HepG2 (cell line): ENCODE measurements at regions not wholly inside any gene's neighbourhood (a gene's known extent, or its start where the extent isn't known, plus 50 kb on each side); places are given as distances from the start of the nearest gene placed in this dataset.
A peak's percentile ranks its signal among the peaks of the same experiment; 100 is the strongest.

Experiments
- ATAC-seq: fragments of 200-7000 bp; cut with Tn5 transposase; 3 replicates; pipeline ENCODE4 v1.9.1; 2020; ENCODE audit warnings: mild to moderate bottlenecking, moderate library complexity
- BruUV-seq: library from RNA; stranded (reverse); fragments of 400-500 nt; replicated peaks from 2 replicates; lab custom pipeline; 2021; lab: Mats Ljungman, UMichigan
- CTCF ChIA-PET: fragments of 300-600 bp; formaldehyde crosslinking; extraction: SDS; loops from one replicate; lab custom pipeline; 2021; ENCODE audit warnings: low total read pairs, inconsistent platforms, low intra/inter-chr PET ratio; lab: Yijun Ruan, JAX
- POLR2A ChIA-PET: fragments of 350-600 bp; sonication (Branson Sonifier 250); formaldehyde crosslinking; loops from one replicate; lab custom pipeline; 2020; ENCODE audit warnings: antibody characterized with exemption, inconsistent platforms; lab: Yijun Ruan, JAX
- DNase-seq: peaks from one replicate; pipeline ENCODE4 v3.0.0-alpha.2; 2015; ENCODE audit warnings: low spot score
- FAIRE-seq: peaks from 3 replicates; lab custom pipeline; 2011; peaks lifted over from hg19 to GRCh38; lab: Jason Lieb, UNC
- H2AFZ ChIP-seq: one replicate; pipeline ENCODE4 v1.6.1; 2011; ENCODE audit warnings: low read length, inconsistent platforms
- H3K27ac ChIP-seq: fragments of 300-600 bp; 3 replicates; pipeline ENCODE4 v1.8.0; 2011; ENCODE audit warnings: mixed run types, mild to moderate bottlenecking, mixed read lengths, low read length, inconsistent platforms; ENCODE audit not compliant: insufficient read depth; ENCODE audit errors: extremely low read length
- H3K27me3 ChIP-seq, 2 experiments: fragments of 200-600 bp in 1 of 2; 2 replicates in 1 of 2; 3 replicates in 1 of 2; pipeline versions ENCODE4 v1.6.0 to v1.8.0; 2011; ENCODE audit warnings: low read length in 2 of 2, mild to moderate bottlenecking in 2 of 2, moderate library complexity in 2 of 2, inconsistent platforms in 1 of 2; ENCODE audit not compliant: insufficient read depth in 2 of 2, control insufficient read depth in 1 of 2
- H3K36me3 ChIP-seq, 2 experiments: fragments of 200-600 bp in 1 of 2; replicated peaks in 1 of 2; 2 replicates in 1 of 2; 3 replicates in 1 of 2; pipeline versions ENCODE4 v1.5.1 to v1.8.0; 2011; ENCODE audit warnings: low read length in 2 of 2, inconsistent platforms in 1 of 2; ENCODE audit not compliant: insufficient read depth in 2 of 2, control insufficient read depth in 1 of 2
- H3K4me1 ChIP-seq: 2 replicates; pipeline ENCODE4 v1.5.1; 2012; ENCODE audit warnings: low read length, inconsistent platforms; ENCODE audit not compliant: insufficient read depth
- H3K4me2 ChIP-seq: 2 replicates; pipeline ENCODE4 v1.6.0; 2011; ENCODE audit warnings: low read depth, low read length, inconsistent platforms
- H3K4me3 ChIP-seq, 3 experiments: fragments of 200-600 bp in 1 of 3; sonication (generic), shearing (Covaris generic) in 1 of 3; replicated peaks in 1 of 3; 2 replicates each; pipeline ENCODE4 v1.5.1; 2011 to 2016; ENCODE audit warnings: low read length in 3 of 3, inconsistent platforms in 2 of 3, low read depth in 2 of 3, mild to moderate bottlenecking in 2 of 3, control low read depth in 1 of 3, mixed read lengths in 1 of 3; ENCODE audit not compliant: insufficient read depth in 1 of 3
- H3K79me2 ChIP-seq: one replicate; pipeline ENCODE4 v1.6.1; 2011; ENCODE audit warnings: low read length, inconsistent platforms; ENCODE audit not compliant: insufficient read depth
- H3K9ac ChIP-seq: 2 replicates; pipeline ENCODE4 v1.6.0; 2011; ENCODE audit warnings: mild to moderate bottlenecking, low read depth, low read length, inconsistent platforms; ENCODE audit not compliant: insufficient read depth
- H3K9me3 ChIP-seq: 2 replicates; pipeline ENCODE4 v1.5.1; 2012; ENCODE audit warnings: mild to moderate bottlenecking, low read length
- H4K20me1 ChIP-seq: 2 replicates; pipeline ENCODE4 v1.6.0; 2011; ENCODE audit warnings: inconsistent platforms, mild to moderate bottlenecking, low read length, moderate library complexity; ENCODE audit not compliant: insufficient read depth
- HOXD1 ChIP-seq: sonication (generic); formaldehyde crosslinking; IDR thresholded peaks from 2 replicates; pipeline ENCODE4 v1.5.0; 2020; ENCODE audit warnings: missing genetic modification reagents
- RFXANK ChIP-seq: IDR thresholded peaks from 2 replicates; pipeline ENCODE4 v1.6.1; 2016
- ZBTB1 ChIP-seq: sonication (generic); formaldehyde crosslinking; IDR thresholded peaks from 2 replicates; pipeline ENCODE4 v1.4.0; 2020; ENCODE audit warnings: missing genetic modification reagents, borderline replicate concordance
- ZNF446 ChIP-seq: sonication (generic); formaldehyde crosslinking; IDR thresholded peaks from 2 replicates; pipeline ENCODE4 v1.5.0; 2020; ENCODE audit warnings: mild to moderate bottlenecking, missing genetic modification reagents
- ZNF543 ChIP-seq: sonication (generic); formaldehyde crosslinking; IDR thresholded peaks from 2 replicates; pipeline ENCODE4 v1.4.0; 2020; ENCODE audit warnings: mild to moderate bottlenecking, missing genetic modification reagents
- ZNF646 ChIP-seq: sonication (generic); formaldehyde crosslinking; IDR thresholded peaks from 2 replicates; pipeline ENCODE4 v1.9.0; 2021; ENCODE audit warnings: mild to moderate bottlenecking, missing genetic modification reagents
- ZNF891 ChIP-seq: sonication (generic); formaldehyde crosslinking; IDR thresholded peaks from 2 replicates; pipeline ENCODE4 v1.5.0; 2020; ENCODE audit warnings: mild to moderate bottlenecking, missing genetic modification reagents
- WGBS: methylation state at CpG from one replicate; pipeline ENCODE4 v1.1.6; 2017; ENCODE audit warnings: low lambda C conversion rate; 5-methylcytosine and 5-hydroxymethylcytosine counted together
- in situ Hi-C: cut with HindIII; loops from 2 replicates; pipeline ENCODE4 v1.10.0; 2017; ENCODE audit warnings: low pct_unique_long_range_greater_than_20kb; ENCODE audit not compliant: extremely low pct_ligation_motif_present
- intact Hi-C: fragments of 100-400 bp; cut with micrococcal nuclease; formaldehyde crosslinking; loops from one replicate; pipeline ENCODE4 v1.10.0; 2022; ENCODE audit not compliant: unreplicated experiment

GRCh38 chr9:134258828-134259546 is 67.3 kb upstream of the RXRA start (continued):
- no peak for TF ChIP-seq ZBTB1 (CRISPR knock-in tag)
- TF ChIP-seq HOXD1 (CRISPR knock-in tag) = peak; percentile 85; the same call in 1 of the 2 replicates

GRCh38 chr9:134259708-134260107 is 66.5 kb upstream of the RXRA start:
- Histone ChIP-seq H3K27me3 (peaks cover 13 to 51% of the 10 kb centered on the region in 2 experiments), H3K4me2 (peak overlapping the region; percentile 14), H3K4me1 (peaks cover 70% of the 10 kb centered on the region), H3K9ac (no peak overlapping the region), H3K36me3 (no peaks in the 10 kb centered on the region), H3K9me3 (no peaks in the 10 kb centered on the region), H2AFZ (no peak overlapping the region), H3K79me2 (no peaks in the 10 kb centered on the region), H4K20me1 (no peaks in the 10 kb centered on the region), H3K27ac (no peak overlapping the region), H3K4me3 (0 out of 6 replicates have a peak overlapping the region, but pooled peaks of 1 of the 3 experiments have one; percentile 15)
- WGBS = 59% methylated on average over 3 of the region's 14 CpGs
- DNase-seq (no peak), ATAC-seq (no peak), FAIRE-seq (no peak)
- CTCF ChIA-PET = no interaction called here
- POLR2A ChIA-PET = no interaction called here
- no TSS peak for BruUV-seq
- intact Hi-C loops = loop anchor here (10.0 kb wide), 1 partner anchor 85 kb away; no protein-coding TSS in a partner anchor
- in situ Hi-C loops = no loop called here
- 0 out of 2 replicates have a peak, but pooled peaks have one; percentile 19 for TF ChIP-seq ZNF891 (CRISPR knock-in tag)
- 0 out of 2 replicates have a peak, but pooled peaks have one; percentile 33 for TF ChIP-seq ZNF646
- TF ChIP-seq RFXANK (CRISPR knock-in tag) = no peak
- no peak for TF ChIP-seq ZNF543 (CRISPR knock-in tag)
- peak; percentile 34; the same call in 1 of the 2 replicates for TF ChIP-seq ZNF446 (CRISPR knock-in tag)
